ENCODE measurements at regions not wholly inside any gene's neighbourhood (a gene's known extent, or its start where the extent isn't known, plus 50 kb on each side); places are given as distances from the start of the nearest gene placed in this dataset.

- POLR2A ChIA-PET: no interaction called here
- Mint-ChIP-seq H3K4me3 (no peak overlapping the region), H3K9me3 (peaks cover 11% of the 10 kb centered on the region), H3K4me1 (no peaks in the 10 kb centered on the region), H3K36me3 (ENCODE audit: low read depth) (no peaks in the 10 kb centered on the region), H3K27ac (no peak overlapping the region), H3K27me3 (no peaks in the 10 kb centered on the region)
- DNase-seq: no peak
- TF ChIP-seq, protein P1, sequence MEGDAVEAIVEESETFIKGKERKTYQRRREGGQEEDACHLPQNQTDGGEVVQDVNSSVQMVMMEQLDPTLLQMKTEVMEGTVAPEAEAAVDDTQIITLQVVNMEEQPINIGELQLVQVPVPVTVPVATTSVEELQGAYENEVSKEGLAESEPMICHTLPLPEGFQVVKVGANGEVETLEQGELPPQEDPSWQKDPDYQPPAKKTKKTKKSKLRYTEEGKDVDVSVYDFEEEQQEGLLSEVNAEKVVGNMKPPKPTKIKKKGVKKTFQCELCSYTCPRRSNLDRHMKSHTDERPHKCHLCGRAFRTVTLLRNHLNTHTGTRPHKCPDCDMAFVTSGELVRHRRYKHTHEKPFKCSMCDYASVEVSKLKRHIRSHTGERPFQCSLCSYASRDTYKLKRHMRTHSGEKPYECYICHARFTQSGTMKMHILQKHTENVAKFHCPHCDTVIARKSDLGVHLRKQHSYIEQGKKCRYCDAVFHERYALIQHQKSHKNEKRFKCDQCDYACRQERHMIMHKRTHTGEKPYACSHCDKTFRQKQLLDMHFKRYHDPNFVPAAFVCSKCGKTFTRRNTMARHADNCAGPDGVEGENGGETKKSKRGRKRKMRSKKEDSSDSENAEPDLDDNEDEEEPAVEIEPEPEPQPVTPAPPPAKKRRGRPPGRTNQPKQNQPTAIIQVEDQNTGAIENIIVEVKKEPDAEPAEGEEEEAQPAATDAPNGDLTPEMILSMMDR (IDR thresholded peaks at IDR 0.05): no peak
- intact Hi-C loops (cut with micrococcal nuclease): no loop called here
- CTCF ChIA-PET: no interaction called here
- ATAC-seq (ENCODE audit: low read depth): no peak
Observed at GRCh38 chr5:117624201-117624600, 1049.6 kb upstream of the SEMA6A start.

DNA sequence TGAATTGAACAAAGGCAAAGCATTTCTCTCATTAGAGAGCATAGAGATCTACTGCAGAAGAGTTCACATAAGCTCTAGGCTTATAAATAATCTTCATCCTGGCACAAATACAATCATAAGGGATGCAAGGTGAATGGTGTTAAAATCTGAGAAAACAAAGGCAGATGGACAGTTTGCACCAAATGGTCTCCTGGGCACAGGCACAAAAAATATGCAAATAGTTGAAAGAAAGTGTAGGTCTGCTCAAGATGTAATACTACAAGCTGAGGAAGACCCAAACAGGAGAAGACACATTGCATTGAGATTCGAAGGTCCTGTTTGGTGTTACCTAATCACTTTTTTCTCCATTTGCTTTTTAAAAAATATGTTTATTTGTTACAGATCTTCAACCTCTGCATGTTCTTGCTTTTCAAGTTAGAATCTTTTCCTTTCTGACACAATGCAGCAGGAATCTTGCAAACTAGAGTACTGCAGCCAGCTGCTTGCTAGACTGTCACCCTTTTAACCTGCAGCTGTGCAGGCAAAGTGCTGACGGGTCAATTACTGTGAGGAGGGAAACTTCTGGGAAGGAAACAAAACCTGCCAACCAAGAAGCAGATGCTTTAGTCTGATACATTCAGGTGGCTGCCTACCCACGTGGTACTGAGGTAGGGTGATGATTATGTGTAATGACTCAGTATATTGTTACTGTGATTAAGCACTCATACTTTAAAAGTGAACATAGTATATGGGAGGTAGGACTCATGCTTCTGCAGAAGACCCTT, 1048.6 kb upstream of the SEMA6A start:
- TF ChIP-seq, protein P1 (IDR thresholded peaks at IDR 0.05): no peak
- intact Hi-C loops (cut with micrococcal nuclease): no loop called here
- H3K27ac Mint-ChIP-seq: no peak overlapping the region
- no peaks in the 10 kb centered on the region for H3K36me3 Mint-ChIP-seq (ENCODE audit: low read depth)
- POLR2A ChIA-PET: no interaction called here
- no peaks in the 10 kb centered on the region for H3K27me3 Mint-ChIP-seq
- ATAC-seq (ENCODE audit: low read depth): no peak
- peaks cover 16% of the 10 kb centered on the region for H3K9me3 Mint-ChIP-seq
- CTCF ChIA-PET: no interaction called here
- H3K4me1 Mint-ChIP-seq: no peaks in the 10 kb centered on the region
- no peak overlapping the region for H3K4me3 Mint-ChIP-seq
- no peak for DNase-seq

DNA sequence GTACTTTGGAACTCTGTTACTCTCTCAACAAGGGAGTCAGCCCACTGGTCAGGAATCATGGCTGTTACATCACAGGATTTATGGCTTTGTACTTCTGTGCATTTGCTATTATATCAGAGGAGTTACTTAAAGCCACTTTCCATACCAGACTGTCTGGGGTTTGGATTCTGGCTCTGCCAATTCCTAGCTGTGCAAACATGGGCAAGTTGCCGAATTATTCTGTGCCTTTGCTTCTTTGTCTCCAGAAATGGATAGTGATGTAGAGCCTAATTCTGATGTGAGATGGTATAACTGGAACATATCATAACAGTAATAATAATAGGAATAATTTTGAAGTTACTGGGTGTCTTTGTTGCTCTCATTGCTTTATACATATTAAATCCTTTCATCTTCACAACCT, 1047.3 kb upstream of the SEMA6A start:
- no peaks in the 10 kb centered on the region for H3K36me3 Mint-ChIP-seq (ENCODE audit: low read depth)
- peaks cover 7% of the 10 kb centered on the region for H3K9me3 Mint-ChIP-seq
- ATAC-seq (ENCODE audit: low read depth) (no peak), DNase-seq (no peak)
- no peaks in the 10 kb centered on the region for H3K27me3 Mint-ChIP-seq
- ChIA-PET CTCF (no interaction called here), POLR2A (no interaction called here)
- intact Hi-C loops (cut with micrococcal nuclease): no loop called here
- no peak overlapping the region for H3K27ac Mint-ChIP-seq
- TF ChIP-seq, protein P1 (IDR thresholded peaks at IDR 0.05): no peak
- no peaks in the 10 kb centered on the region for H3K4me1 Mint-ChIP-seq
- H3K4me3 Mint-ChIP-seq: no peak overlapping the region

- intact Hi-C loops (cut with micrococcal nuclease): no loop called here
- Mint-ChIP-seq H3K9me3 (peaks cover 8% of the 10 kb centered on the region), H3K4me1 (no peaks in the 10 kb centered on the region), H3K36me3 (ENCODE audit: low read depth) (no peaks in the 10 kb centered on the region), H3K4me3 (no peak overlapping the region), H3K27ac (no peak overlapping the region), H3K27me3 (no peaks in the 10 kb centered on the region)
- TF ChIP-seq, protein P1 (IDR thresholded peaks at IDR 0.05): no peak
- DNase-seq (no peak), ATAC-seq (ENCODE audit: low read depth) (no peak)
- ChIA-PET CTCF (no interaction called here), POLR2A (no interaction called here)
Observed at GRCh38 chr5:117615226-117615625, 1040.6 kb upstream of the SEMA6A start.

DNA sequence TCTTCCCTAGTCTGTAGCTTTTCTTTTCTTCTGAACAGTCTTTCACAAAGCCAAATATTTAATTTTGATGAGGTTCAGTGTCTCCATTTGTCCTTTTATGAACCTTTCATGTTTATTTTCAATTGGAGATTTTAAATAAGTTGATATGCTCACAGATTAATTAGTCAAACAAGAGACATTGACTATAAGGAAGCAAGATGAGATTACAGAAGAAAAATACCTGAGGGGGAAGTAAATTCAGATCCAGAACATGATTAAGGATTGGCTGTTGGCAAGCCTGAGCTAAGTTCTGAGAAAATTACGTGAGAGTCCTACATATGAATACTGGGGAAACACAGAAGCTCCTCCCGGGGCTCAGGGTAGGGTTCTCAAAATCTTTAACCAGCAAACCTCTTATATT, 1039.8 kb upstream of the SEMA6A start:
- no peaks in the 10 kb centered on the region for H3K36me3 Mint-ChIP-seq (ENCODE audit: low read depth)
- H3K9me3 Mint-ChIP-seq: peaks cover 8% of the 10 kb centered on the region
- DNase-seq (no peak), ATAC-seq (ENCODE audit: low read depth) (no peak)
- no peak overlapping the region for H3K4me3 Mint-ChIP-seq
- no peaks in the 10 kb centered on the region for H3K4me1 Mint-ChIP-seq
- no peaks in the 10 kb centered on the region for H3K27me3 Mint-ChIP-seq
- ChIA-PET POLR2A (no interaction called here), CTCF (no interaction called here)
- intact Hi-C loops (cut with micrococcal nuclease): no loop called here
- TF ChIP-seq, protein P1 (IDR thresholded peaks at IDR 0.05): no peak
- H3K27ac Mint-ChIP-seq: no peak overlapping the region

Data from activated B cell treated with CpG ODN at 0.5 μM for 24 hours (primary cell).